Gastroesophageal sphincter (tissue), 4 donors: ENCODE measurements at regions not wholly inside any gene's neighbourhood (a gene's known extent, or its start where the extent isn't known, plus 50 kb on each side); places are given as distances from the start of the nearest gene placed in this dataset.

Experiments used
- ATAC-seq: fragments of 150-250 bp; one replicate; pipeline ENCODE4 v1.9.1; 2016; ENCODE audit warnings: mild to moderate bottlenecking, moderate library complexity
- H3K27ac ChIP-seq, 4 donors: fragments of 200-600 bp; sonication (generic) in 3 of 4; 1 replicate in 3 of 4; 2 replicates in 1 of 4; pipeline ENCODE4 v1.5.1; 2016 to 2019
- H3K27me3 ChIP-seq: fragments of 200-600 bp; sonication (generic); one replicate; pipeline ENCODE4 v1.5.1; 2019
- H3K36me3 ChIP-seq, 2 donors: fragments of 200-600 bp; sonication (generic); one replicate each; pipeline ENCODE4 v1.5.1; 2019; ENCODE audit warnings: control low read depth in 1 of 2
- H3K4me1 ChIP-seq, 3 donors: fragments of 200-600 bp; sonication (generic); 1 replicate in 2 of 3; 2 replicates in 1 of 3; pipeline ENCODE4 v1.5.1; 2016 to 2019; ENCODE audit warnings: control low read depth in 2 of 3
- H3K4me3 ChIP-seq, 2 donors: fragments of 200-600 bp; sonication (generic); one replicate each; pipeline ENCODE4 v1.5.1; 2019; ENCODE audit warnings: mild to moderate bottlenecking in 1 of 2, moderate library complexity in 1 of 2
- H3K9me3 ChIP-seq, 3 donors: fragments of 200-600 bp; sonication (generic); one replicate each; pipeline ENCODE4 v1.5.1; 2017 to 2019; ENCODE audit warnings: control low read depth in 2 of 3
- CTCF ChIP-seq, 4 experiments: fragments of 200-600 bp in 2 of 4; fragments of 450-650 bp in 2 of 4; sonication (generic) in 1 of 4; IDR thresholded peaks; one replicate each; pipeline ENCODE4 v1.5.1; 2017 to 2019; ENCODE audit warnings: antibody characterized with exemption in 4 of 4, mild to moderate bottlenecking in 2 of 4, moderate library complexity in 2 of 4
- EP300 ChIP-seq: sonication (generic); formaldehyde crosslinking; IDR thresholded peaks from one replicate; pipeline ENCODE4 v1.6.1; 2017; ENCODE audit warnings: antibody characterized with exemption, mild to moderate bottlenecking
- POLR2A ChIP-seq, 2 donors: fragments of 450-650 bp; IDR thresholded peaks; one replicate each; pipeline ENCODE4 v1.6.1; 2017; ENCODE audit warnings: antibody characterized with exemption in 2 of 2, mild to moderate bottlenecking in 2 of 2, moderate library complexity in 1 of 2
- POLR2AphosphoS5 ChIP-seq: sonication (generic); formaldehyde crosslinking; IDR thresholded peaks from one replicate; pipeline ENCODE4 v1.6.1; 2017; ENCODE audit warnings: antibody characterized with exemption
- WGBS, 2 donors: methylation state at CpG; one replicate each; pipeline ENCODE4 v1.1.5; 2018; ENCODE audit warnings: low coverage in 1 of 2; 5-methylcytosine and 5-hydroxymethylcytosine counted together

- H3K4me3 ChIP-seq: no peak overlapping the region
- no peak for ATAC-seq
- H3K27me3 ChIP-seq: peaks cover 42% of the 10 kb centered on the region
- H3K9me3 ChIP-seq: no peaks in the 10 kb centered on the region
- no peaks in the 10 kb centered on the region for H3K36me3 ChIP-seq
- H3K4me1 ChIP-seq: no peaks in the 10 kb centered on the region
- H3K27ac ChIP-seq: no peak overlapping the region
- WGBS, 2 donors: 55 to 71% methylated on average over 4 to 7 of the region's 18 CpGs
- no peak for TF ChIP-seq EP300
- TF ChIP-seq POLR2AphosphoS5: no peak
- TF ChIP-seq POLR2A (IDR thresholded peaks at IDR 0.05): no peak
- no peak for TF ChIP-seq CTCF (IDR thresholded peaks at IDR 0.05)
These were observed 141.1 kb downstream of the MRM1 start for GRCh38 chr17:36742267-36743000.

DNA sequence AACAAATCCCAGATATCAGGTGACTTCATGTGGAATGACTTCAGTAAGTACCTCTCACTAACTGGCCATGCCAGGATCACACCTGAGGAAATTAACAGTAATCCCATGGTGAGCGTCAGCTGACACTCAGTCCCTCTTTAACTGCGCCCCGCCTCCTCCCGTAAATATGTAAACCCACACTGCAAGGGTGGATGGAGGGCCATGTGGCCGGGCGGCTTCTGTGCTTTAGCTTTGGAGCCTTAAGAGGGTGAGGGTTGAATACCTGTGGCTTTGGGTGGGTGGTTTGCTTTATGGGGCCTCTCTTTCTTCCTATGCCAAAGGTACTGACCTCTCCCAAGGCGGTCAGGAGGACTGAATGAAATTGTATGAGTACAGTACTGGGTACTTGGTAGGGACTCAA lies 141.7 kb downstream of the MRM1 start:
- TF ChIP-seq POLR2AphosphoS5 (no peak), CTCF (IDR thresholded peaks at IDR 0.05) (no peak), POLR2A (IDR thresholded peaks at IDR 0.05) (no peak), EP300 (no peak)
- no peak for ATAC-seq
- Histone ChIP-seq H3K27ac (no peak overlapping the region), H3K27me3 (peaks cover 42% of the 10 kb centered on the region), H3K4me3 (no peak overlapping the region), H3K9me3 (no peaks in the 10 kb centered on the region), H3K4me1 (no peaks in the 10 kb centered on the region), H3K36me3 (no peaks in the 10 kb centered on the region)
- 70 to 76% methylated on average over 4 to 6 of the region's 7 CpGs for WGBS, 2 donors

GRCh38 chr17:36746381-36747053 lies 145.1 kb downstream of the MRM1 start:
- WGBS, 2 donors: 88% methylated on average over 14 of the region's 18 CpGs
- Histone ChIP-seq H3K9me3 (no peaks in the 10 kb centered on the region), H3K4me1 (no peaks in the 10 kb centered on the region), H3K36me3 (no peaks in the 10 kb centered on the region), H3K4me3 (no peak overlapping the region), H3K27me3 (peaks cover 51% of the 10 kb centered on the region), H3K27ac (no peak overlapping the region)
- TF ChIP-seq POLR2AphosphoS5: no peak
- TF ChIP-seq CTCF (IDR thresholded peaks at IDR 0.05): no peak
- no peak for TF ChIP-seq POLR2A (IDR thresholded peaks at IDR 0.05)
- no peak for TF ChIP-seq EP300
- no peak for ATAC-seq

DNA sequence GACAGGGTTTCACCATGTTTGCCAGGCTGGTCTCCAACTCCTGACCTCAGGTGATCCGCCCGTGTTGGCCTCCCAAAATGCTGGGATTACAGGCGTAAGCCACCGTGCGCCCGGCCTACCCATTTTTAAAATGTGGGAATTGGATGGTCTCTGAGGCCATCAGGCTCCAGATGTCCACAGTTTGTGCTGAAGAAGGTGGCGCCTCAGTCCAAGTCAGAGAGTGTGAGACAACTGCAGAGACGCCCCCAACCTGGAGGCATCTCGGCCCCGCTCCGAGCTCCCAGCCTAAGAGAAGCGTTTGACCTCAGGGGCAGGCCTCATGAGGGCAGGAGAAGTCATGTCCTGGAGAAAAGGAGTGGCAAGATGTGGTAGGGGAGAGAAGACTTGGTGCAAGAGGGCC lies 146.5 kb downstream of the MRM1 start:
- no peak for ATAC-seq
- Histone ChIP-seq H3K36me3 (no peaks in the 10 kb centered on the region), H3K27ac (no peak overlapping the region), H3K4me3 (no peak overlapping the region), H3K4me1 (no peaks in the 10 kb centered on the region), H3K27me3 (peaks cover 56% of the 10 kb centered on the region), H3K9me3 (no peaks in the 10 kb centered on the region)
- WGBS, 2 donors: 94 to 100% methylated on average over 2 to 4 of the region's 12 CpGs
- TF ChIP-seq POLR2A (IDR thresholded peaks at IDR 0.05) (no peak), POLR2AphosphoS5 (no peak), CTCF (IDR thresholded peaks at IDR 0.05) (no peak), EP300 (no peak)

DNA sequence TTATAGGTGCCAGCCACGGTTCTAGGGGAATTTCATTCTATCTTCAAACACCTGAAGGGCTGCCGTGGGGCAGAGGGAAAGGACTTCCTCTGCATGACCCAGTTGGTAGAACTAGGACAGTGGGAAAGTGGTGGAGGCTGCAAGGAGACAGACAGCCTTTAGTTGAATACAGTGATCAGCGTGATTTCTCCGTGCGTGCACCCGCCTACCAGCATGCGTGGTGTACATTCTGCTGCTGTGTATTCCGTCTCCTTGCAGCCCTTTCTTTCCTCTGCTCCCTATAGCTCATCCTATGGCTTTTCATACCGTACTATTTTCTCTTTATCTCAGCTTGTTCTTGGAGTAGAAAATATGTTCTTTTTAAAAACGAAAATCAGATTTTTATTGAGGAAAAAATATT lies 146.9 kb downstream of the MRM1 start:
- 75 to 78% methylated on average over 8 to 9 of the region's 10 CpGs for WGBS, 2 donors
- TF ChIP-seq POLR2AphosphoS5 (no peak), EP300 (no peak), CTCF (IDR thresholded peaks at IDR 0.05) (no peak), POLR2A (IDR thresholded peaks at IDR 0.05) (no peak)
- H3K9me3 ChIP-seq: no peaks in the 10 kb centered on the region
- no peaks in the 10 kb centered on the region for H3K4me1 ChIP-seq
- H3K27me3 ChIP-seq: peaks cover 56% of the 10 kb centered on the region
- no peak for ATAC-seq
- H3K4me3 ChIP-seq: no peak overlapping the region
- no peaks in the 10 kb centered on the region for H3K36me3 ChIP-seq
- no peak overlapping the region for H3K27ac ChIP-seq
